ENCODE measurements at regions not wholly inside any gene's neighbourhood (a gene's known extent, or its start where the extent isn't known, plus 50 kb on each side); places are given as distances from the start of the nearest gene placed in this dataset.

DNA sequence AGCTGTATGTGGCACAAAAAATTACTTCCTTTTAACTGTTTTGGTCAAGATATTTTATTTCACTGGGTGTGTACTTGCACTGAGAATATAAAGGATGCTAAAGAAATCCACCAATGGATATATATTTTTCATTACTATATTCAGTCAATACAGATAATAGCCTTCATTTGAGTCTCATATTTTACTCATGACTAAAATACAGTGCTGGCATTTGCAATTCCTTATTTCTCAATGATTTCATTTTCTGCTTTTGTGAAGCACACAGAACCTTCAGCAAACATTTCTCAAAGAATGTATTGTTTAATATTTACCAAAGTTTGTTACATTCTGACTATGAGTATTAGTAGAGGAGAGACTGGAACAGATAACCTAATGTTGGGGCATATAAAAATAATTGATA, 93.2 kb upstream of the SOX5 start:
- TF ChIP-seq, protein P1, sequence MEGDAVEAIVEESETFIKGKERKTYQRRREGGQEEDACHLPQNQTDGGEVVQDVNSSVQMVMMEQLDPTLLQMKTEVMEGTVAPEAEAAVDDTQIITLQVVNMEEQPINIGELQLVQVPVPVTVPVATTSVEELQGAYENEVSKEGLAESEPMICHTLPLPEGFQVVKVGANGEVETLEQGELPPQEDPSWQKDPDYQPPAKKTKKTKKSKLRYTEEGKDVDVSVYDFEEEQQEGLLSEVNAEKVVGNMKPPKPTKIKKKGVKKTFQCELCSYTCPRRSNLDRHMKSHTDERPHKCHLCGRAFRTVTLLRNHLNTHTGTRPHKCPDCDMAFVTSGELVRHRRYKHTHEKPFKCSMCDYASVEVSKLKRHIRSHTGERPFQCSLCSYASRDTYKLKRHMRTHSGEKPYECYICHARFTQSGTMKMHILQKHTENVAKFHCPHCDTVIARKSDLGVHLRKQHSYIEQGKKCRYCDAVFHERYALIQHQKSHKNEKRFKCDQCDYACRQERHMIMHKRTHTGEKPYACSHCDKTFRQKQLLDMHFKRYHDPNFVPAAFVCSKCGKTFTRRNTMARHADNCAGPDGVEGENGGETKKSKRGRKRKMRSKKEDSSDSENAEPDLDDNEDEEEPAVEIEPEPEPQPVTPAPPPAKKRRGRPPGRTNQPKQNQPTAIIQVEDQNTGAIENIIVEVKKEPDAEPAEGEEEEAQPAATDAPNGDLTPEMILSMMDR (IDR thresholded peaks at IDR 0.05 in 2 of 3, conservative IDR thresholded peaks at IDR 0.05 in 1 of 3; ENCODE audit: borderline replicate concordance in 1 of 3, insufficient read depth in 1 of 3, low read depth in 2 of 3, low read length in 2 of 3): no peak
- TF ChIP-seq POLR2A (IDR thresholded peaks at IDR 0.05; ENCODE audit: borderline replicate concordance, extremely low read depth, insufficient read depth, insufficient read length) (no peak), CEBPB (IDR thresholded peaks at IDR 0.05; ENCODE audit: low read depth) (no peak), JUND (IDR thresholded peaks at IDR 0.05) (no peak), FOSL1 (IDR thresholded peaks at IDR 0.05; ENCODE audit: low read depth) (no peak), TCF7L2 (IDR thresholded peaks at IDR 0.05; ENCODE audit: borderline replicate concordance, extremely low read depth, insufficient read depth, insufficient read length) (no peak), EZH2phosphoT487 (IDR thresholded peaks at IDR 0.05; ENCODE audit: borderline replicate concordance) (no peak), RAD21 (IDR thresholded peaks at IDR 0.05; ENCODE audit: low read depth) (no peak), POLR2AphosphoS5 (IDR thresholded peaks at IDR 0.05; ENCODE audit: low read depth, low read length) (no peak), EZH2 (IDR thresholded peaks at IDR 0.05) (no peak), ELF1 (IDR thresholded peaks at IDR 0.05; ENCODE audit: borderline replicate concordance, low read depth) (no peak), YY1 (IDR thresholded peaks at IDR 0.05; ENCODE audit: extremely low read depth, insufficient replicate concordance, low read depth, low read length) (no peak)
- TF ChIP-seq, protein P2, sequence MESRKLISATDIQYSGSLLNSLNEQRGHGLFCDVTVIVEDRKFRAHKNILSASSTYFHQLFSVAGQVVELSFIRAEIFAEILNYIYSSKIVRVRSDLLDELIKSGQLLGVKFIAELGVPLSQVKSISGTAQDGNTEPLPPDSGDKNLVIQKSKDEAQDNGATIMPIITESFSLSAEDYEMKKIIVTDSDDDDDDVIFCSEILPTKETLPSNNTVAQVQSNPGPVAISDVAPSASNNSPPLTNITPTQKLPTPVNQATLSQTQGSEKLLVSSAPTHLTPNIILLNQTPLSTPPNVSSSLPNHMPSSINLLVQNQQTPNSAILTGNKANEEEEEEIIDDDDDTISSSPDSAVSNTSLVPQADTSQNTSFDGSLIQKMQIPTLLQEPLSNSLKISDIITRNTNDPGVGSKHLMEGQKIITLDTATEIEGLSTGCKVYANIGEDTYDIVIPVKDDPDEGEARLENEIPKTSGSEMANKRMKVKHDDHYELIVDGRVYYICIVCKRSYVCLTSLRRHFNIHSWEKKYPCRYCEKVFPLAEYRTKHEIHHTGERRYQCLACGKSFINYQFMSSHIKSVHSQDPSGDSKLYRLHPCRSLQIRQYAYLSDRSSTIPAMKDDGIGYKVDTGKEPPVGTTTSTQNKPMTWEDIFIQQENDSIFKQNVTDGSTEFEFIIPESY (IDR thresholded peaks at IDR 0.05; ENCODE audit: extremely low read depth, insufficient replicate concordance, low read length): no peak

All from HCT116 (cell line).